NCI-H2227 treated with DMSO at 0.1 percent for 48 hours (cell line): ENCODE measurements at regions not wholly inside any gene's neighbourhood (a gene's known extent, or its start where the extent isn't known, plus 50 kb on each side); places are given as distances from the start of the nearest gene placed in this dataset.
"Not testable (repeated sequence)": the region's sequence is repeated elsewhere in the genome, so short reads cannot be mapped to it uniquely, and the experiment has no call there.

Experiments
- DNase-seq: peaks from one replicate; lab custom pipeline; 2025; lab: John Stamatoyannopoulos, UW

DNA sequence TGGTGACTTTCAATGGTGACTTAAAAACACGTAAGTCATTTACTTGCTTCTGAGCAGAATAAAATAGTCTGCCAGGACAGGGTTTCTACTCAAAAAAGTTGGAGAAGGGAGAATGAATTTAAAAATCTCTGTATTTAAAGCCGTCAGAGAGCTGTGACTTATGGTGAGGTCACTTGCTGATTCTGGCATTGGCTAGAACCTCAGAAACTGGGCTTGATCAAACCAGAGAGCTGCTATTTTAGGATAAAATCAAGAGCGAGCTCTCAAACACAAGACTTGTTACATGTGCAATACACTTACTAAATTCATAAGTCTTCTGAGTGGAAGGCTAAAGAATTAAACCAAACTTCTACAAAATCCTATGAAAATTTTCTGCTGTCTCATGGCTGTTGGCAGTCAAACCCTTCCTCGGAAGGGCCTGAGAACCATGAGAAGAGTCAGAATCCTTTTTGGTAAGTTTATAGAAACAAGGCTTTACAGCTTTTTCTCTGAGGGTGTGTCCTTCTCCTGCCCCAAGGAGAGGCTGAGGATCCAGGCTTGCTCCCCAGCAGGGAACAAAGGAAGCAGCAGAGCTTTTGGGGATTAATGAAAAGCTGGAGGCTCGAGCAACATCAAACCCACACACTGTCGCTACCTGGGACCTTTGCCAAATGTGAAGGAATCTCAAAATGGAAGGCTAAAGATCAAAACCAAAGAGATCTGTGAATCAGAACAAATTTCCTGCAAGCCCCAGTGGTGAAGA, 816.4 kb downstream of the SOCS6 start:
- no peak for DNase-seq

DNA sequence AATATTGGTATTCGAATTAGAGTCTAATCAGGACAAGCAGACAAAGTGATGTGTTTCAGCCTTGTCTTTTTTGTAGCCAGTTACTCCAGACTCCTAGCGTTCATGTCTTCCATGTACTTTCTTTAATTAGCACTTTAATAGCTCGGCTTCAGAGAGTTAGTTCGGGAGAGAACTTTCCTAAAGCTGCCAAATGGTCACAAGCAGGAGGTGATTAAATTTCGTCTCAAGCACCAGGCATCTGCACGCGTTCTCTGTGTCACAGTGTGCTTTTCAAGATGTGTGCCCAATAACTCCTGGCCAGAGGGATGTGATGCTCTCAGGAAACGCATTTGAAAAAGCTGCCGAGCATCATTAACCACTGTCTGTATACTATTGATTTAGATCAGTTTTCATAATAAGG, 790.8 kb downstream of the SOCS6 start:
- no peak for DNase-seq

DNA sequence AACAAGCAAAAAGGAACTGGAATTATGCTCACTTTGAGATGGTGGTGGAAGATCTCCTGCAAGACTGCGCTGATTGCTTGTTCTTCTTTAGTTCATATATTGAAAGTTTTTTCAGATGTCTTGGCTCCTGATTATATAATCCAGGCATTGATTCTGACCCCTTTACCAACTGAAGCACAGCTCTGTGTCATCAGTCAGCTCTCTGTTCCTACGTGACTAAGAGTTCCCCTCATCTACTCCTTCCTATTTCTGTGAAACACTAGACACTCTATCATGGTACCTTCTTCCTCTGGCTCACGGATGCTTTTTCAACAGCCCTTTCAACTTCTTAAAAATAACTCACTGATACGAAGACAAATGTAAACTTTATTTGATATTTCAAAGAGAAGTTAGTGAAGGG, 788.6 kb downstream of the SOCS6 start:
- no peak for DNase-seq

DNA sequence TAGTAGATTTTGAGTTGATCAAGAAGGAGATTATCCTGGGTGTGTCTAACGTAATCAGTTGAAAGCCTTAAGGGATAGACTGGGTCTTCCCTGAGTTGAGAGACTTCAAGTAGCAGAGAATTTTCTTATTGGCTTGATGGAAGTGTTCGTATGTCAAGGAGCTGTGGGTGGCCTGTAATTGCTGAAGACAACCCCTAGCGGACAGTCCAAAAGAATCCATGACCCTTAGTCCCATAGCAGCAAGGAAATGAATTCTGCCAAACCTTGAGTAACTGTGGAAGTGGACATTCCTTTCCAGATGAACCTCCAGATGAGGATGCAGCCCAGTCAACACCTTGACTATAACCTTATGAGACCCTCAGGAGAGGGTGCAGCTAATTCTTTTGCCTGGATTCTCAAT, 786.3 kb downstream of the SOCS6 start:
- DNase-seq = no peak

DNA sequence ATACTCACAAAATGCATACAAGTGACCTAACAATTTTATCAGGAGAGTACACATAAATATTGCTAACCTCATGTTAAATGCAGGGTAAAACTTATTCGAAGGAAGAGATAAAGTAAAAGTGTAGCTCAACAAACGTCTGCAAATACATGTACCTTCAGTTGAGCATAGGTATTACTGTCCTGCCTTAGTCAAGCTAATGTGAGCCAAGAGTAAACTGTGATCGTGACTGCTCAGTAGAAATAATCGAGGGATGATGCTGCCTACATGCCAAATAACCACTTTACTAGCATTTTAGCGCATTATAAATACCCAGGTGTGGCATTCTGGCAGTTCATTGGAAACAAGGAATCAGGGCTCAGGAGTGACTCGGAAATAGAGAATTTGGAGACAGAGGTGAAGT, 779.5 kb downstream of the SOCS6 start:
- no peak for DNase-seq

DNA sequence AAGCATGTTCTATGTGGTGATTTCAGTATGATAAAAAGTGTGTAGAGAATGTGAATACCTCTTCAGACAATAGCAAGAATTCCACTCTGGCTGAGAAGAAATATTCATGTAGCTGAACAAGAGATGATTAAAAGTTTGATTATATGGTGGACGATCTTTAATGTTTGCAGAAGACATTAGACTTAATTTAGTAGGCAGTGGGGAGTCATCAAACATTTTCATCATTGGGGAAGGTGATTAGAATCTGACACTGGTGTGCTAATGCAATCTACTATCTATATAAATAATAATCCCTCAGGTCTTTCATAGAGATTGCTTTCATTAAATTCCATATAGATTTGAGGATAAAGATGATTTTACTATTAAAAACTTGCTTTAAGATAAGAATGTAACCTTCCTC, 761.0 kb downstream of the SOCS6 start:
- no peak for DNase-seq

DNA sequence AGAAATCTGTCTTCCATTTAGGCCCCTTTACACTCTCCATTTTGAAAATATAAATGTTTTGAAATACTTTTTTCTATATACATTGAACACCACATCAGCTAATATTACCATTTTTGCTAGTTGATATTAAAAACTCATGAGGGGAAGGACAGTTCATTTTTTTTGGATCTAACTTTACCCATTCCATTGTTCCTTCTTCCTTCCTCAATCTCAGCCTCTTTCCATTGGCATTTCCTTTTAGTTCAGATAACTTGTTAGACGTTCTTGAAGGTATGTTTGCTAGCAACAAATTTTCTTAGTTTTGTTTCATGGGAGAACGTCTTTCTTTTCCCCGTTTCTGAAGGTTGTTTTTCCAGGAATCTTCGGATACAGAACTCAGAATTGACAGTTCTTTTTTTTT, 759.0 kb downstream of the SOCS6 start:
- DNase-seq = no peak

DNA sequence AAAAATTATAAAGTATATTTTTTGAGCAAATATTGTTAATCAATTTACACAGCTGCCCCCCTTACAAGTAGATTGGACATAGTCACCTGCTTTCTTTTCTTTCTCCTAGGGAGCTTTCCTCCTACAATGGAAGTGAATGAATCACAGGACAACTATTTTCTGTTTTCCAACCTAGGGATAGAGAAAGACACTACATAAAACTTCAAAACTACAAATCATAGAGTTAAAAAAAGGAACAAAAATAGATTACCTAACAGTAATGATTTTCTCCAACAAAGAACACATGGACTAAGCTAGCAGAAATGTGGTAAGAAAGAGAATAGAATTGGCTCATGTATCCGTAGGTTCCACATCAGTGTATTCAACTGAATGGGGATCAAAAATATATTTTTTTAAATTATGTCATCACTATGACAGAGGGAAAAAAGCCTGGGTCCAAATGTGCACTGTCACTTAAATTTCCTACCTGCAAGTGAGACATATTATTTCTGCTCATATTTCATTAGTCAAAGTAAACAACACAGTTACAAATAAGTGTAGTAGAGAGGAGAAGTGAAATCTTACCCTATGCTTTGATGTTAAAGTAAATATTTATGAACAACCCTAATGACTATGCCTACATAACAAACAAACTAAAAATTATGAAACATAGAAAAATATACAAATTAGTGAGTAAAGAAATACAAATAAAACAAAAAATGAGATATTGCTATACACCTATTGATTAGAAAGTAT, 756.7 kb downstream of the SOCS6 start:
- DNase-seq = no peak

DNA sequence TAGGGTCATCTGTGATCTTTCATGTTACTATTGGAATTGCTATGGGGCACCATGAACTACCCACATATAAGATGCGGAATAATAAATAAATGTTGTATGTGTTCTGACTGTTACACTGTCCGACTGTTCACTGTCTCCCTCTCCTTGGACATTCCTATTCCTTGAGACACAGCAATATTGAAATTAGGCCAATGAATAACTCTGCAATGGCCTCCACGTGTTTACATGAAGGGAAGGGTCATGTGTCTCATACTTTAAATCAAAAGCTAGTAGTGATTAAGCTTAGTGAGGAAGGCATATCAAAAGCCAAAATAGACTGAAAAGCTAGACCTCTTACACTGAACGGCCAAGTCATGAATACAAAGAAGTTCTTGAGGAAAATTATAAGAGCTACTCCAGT, 751.3 kb downstream of the SOCS6 start:
- no peak for DNase-seq

DNA sequence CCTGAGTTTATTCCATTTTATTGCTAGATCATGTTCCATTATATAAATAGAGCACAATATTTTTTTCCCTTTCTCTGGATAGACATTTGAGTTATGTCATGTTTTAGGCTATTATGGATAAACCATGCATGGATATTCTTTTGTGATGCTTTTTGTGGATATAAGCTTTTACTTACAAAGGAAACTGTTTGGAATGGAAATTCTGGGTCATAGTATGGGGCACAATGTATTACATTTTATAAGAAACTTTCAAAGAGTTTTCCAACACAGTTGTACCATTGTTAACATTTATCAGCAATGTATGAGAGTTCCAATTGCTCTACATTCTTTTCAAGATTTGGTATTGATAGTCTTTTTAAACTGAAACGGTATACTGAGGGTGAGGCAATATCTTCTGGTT, 749.4 kb downstream of the SOCS6 start:
- no peak for DNase-seq

DNA sequence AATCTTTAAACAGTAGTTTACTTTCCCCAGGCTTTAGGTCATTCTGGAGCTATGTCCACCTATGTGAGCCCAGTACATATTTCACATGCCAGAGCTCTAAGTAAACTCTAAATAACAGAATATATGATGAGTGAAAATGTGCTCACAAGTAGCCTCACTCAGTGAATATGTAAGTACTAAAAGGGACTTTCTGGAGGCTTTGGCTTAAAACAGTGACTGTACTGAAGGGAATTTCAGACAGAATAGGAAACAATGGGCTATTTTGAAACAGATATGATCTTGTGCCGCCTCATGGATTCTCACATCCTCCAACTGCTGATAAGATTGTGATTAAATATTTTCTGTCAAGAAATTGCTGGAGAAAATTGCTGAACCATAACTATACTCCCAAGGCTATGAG, 747.9 kb downstream of the SOCS6 start:
- DNase-seq = no peak

DNA sequence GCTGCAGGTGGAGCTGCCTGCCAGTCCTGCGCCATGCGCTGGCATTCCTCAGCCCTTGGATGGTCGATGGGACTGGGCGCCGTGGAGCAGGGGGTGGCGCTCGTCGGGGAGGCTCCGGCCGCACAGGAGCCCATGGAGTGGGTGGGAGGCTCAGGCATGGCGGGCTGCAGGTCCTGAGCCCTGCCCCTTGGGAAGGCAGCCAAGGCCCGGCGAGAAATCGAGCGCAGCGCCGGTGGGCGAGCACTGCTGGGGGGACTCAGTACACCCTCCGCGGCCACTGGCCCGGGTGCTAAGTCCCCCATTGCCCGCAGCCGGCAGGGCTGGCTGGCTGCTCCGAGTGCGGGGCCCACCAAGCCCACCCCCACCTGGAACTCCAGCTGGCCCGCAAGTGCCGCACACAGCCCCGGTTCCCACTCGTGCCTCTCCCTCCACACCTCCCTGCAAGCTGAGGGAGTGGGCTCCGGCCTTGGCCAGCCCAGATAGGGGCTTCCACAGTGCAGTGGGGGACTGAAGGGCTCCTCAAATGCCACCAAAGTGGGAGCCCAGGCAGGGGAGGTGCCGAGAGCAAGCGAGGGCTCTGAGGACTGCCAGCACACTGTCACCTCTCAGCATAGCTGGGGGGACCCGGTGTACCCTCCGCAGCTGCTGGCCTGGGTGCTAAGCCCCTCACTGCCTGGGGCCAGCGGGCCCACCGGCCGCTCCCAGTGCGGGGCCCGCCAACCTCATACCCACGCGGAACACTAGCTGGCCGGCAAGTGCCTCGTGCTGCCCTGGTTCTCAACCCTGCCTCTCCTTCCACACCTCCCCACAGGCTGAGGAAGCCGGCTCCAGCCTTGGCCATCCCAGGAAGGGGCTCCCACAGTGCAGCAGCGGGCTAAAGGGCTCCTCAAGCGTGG, 742.7 kb downstream of the SOCS6 start:
- not testable (repeated sequence) for DNase-seq

DNA sequence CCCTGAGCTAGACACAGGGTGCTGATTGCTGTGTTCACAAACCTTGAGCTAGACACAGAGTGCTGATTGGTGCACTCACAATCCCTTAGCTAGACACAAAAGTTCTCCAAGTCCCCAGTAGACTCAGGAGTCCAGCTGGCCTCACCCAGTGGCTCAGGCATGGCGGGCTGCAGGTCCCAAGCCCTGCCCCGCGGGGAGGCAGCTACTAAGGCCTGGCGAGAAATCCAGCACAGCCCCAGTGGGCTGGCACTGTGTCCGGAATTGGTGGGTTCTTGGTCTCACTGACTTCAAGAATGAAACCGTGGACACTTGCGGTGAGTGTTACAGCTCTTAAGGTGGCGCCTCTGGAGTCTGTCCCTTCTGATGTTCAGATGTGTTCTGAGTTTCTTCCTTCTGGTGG, 741.2 kb downstream of the SOCS6 start:
- not testable (repeated sequence) for DNase-seq

DNA sequence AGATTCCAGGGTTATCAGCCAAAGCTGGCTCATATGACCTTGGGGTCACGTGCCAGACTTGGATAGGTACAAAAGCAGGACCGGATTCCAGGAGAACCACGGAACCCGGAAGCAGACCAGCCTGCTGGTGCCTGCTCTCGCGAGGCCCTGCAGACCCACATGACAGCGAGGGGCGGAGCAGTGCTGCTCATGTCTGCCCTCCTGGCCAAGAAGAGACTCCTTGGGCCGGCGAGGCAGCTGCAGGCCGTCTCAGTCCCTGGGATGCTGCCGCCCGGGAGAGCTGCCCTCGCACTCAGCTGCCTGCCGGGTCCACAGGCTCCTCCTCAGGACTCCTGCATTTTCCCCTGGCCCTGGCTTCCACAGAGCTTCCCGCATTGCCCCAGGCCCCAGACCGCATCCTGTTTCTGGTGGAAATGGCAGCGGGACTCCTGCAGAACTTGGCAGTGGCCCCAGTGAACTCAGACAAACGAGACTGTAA, 739.5 kb downstream of the SOCS6 start:
- DNase-seq = no peak

DNA sequence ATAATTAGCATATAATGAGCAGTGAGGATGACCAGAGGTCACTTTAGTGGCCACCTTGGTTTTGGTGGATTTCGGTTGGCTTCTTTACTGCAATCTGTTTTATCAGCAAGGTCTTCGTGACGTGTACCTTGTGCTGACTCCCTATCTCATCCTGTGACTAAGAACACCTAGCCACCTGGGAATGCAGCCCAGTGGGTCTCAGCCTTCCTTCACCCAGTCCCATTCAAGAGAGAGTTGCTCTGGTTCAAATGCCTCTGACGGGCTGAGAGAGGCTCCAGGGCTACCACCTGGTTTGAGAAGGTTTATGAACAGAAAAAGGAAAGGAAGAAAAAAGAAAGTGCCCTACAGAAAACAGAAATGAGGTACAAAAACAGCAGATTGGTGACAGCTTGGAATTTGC, 738.7 kb downstream of the SOCS6 start:
- no peak for DNase-seq

DNA sequence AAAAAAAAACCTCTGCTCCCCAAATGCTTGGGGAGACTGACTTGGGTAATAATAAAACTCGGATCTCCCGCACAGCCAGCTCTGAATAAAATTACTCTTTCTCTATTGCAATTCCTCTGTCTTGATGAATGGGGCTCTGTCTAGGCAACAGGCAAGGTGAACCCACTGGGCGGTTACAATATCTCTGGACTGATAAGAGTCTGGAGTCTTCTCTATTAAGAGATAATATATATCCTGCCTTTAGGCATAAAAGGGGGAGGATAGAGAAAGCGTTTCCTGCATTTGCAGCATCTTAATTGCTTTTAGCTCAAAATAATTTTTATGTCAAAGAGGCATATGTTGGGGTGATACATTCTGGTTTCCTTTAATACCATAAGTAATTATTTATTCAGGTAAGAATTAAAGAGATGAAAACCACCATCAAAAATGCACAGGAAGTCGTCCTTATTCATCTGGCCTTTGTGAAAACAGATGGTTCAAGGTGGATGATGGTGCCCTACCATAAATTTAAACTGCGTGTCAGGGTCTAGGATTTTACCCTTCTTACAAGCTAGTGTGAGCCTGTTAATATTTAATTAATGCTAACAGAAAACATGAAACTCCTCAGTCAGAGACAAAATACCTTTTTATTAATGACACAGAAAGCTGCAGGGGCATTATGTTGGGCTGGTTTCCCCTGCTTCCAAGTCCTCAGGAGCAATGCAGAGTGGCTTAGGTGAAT, 736.8 kb downstream of the SOCS6 start:
- no peak for DNase-seq

DNA sequence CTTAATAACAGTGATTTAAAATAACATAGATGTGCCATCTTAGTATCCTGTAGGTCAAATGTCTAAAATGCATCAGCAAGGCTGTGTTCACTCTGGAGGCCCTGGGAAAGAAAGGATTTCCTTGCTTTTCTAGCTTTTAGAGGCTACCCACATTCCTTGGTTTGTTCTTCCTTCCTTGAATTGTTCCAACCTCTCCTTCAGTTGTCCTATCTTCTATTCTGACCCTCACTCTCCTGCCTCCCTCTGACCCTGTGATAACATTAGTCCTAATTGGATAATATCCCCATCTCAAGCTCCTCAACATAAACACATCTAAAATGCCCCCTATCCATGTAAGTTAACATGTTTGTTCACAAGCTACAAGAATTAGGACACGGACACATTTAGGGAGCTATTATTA, 733.5 kb downstream of the SOCS6 start:
- DNase-seq = no peak

DNA sequence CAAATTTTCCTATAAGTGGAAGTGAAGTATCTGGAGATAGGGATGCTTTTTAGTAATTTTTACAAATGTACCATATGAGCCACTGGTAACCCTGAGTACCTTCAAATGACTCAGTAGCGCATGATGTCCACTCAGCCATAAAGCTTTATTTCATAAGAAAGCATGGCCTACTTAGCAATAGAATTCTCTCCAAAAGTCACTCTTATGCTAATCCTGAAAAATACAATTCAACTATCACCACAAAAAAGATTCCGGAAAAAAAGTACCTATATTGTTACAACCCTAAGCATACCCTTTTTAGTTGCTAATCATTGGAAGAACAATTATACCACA, 732.2 kb downstream of the SOCS6 start:
- no peak for DNase-seq

DNA sequence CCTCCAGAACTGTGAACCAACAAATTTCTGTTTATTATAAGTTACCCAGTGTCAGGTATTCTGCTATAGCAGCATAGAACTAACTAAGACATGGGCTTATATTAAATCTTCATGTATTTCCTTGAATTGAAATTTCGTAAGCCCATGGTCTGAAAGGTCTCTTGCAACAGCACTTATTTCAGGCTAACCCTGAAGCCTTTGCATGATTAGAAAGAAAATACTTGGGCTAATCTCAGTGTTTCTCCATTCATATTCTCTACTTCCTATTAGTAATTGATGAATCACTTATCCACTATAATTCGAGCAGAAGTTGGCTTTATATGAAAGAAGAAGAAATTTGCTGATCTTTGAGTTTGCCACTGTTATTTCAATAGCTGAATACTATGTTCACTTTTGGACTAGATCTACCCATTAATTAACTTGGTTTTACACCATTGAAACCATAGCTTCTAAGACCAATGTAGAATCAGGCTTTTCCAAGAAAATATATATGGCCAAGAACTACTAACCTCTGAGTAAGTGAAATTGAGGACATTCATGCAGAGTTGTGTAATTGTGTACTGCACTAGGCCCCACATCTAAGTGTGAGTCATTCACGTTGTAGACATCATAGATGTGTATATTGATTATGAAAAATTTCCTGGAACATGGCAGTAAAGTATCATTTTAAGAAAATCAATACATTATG, 731.6 kb downstream of the SOCS6 start:
- no peak for DNase-seq

DNA sequence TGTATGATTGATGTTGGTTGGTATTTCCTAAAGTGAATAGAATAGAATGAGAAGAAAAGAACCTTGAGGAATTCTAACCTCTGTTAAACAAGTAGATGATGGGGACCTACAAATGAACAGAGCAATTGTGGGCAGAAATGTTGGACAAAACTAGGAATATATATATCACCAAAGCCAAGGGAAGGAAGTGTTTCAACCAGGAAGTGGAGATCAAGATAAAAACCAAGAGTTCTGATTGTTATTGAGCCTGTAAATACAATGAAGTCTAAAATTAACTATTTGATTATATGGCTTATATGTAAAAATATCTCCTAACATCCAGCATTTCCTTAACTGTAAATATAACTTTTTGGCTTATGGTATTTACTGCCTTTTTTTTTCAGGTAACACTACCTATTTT, 730.0 kb downstream of the SOCS6 start:
- no peak for DNase-seq

DNA sequence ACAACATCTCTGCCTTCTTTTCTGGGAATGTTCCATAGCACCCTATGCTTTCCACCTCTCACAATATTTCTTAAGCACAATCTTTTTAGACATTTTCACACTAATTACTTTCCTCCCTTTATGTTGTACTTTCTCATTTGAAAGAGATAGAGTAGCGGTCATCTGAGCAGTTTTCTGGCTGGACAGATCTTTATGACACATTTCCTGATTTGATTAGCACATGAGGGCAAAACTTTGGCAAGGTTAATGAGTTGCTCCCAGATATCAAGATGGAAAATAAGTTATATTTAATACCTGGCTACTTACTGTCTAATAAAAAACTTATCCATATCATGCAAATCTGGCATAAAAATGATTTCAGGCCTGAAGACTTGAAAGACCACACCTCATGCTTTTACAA, 723.9 kb downstream of the SOCS6 start:
- no peak for DNase-seq

DNA sequence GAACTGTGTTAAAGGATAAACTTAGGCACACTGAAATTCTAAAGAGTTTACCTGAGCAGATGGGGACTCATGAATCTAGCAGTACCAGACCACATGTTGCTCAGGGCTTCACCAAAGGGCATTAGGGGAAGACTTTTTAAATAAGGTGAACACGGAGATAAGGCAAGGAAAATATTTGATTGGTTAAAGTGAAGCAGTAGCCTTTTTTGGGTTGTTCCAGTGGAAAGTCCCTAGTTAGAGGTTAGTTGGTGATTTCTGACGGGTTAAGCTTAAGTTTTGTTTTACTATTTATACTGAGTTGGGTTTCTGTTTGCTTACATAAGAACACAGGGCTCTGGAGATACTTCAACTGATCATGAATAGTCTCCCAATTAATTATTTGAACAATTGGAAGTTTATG, 722.5 kb downstream of the SOCS6 start:
- DNase-seq = no peak
